IMR-90 (cell line): ENCODE measurements at regions not wholly inside any gene's neighbourhood (a gene's known extent, or its start where the extent isn't known, plus 50 kb on each side); places are given as distances from the start of the nearest gene placed in this dataset.

Experiments
- ATAC-seq: fragments of 200-7000 bp; cut with Tn5 transposase; 2 replicates; pipeline ENCODE4 v1.9.1; 2020; ENCODE audit warnings: low read depth, mild to moderate bottlenecking, moderate library complexity
- BruUV-seq: library from RNA; stranded (reverse); fragments of 400-500 nt; replicated peaks from 2 replicates; lab custom pipeline; 2021; lab: Mats Ljungman, UMichigan
- CTCF ChIA-PET: fragments of 300-600 bp; formaldehyde crosslinking; extraction: SDS; loops from one replicate; lab custom pipeline; 2021; ENCODE audit warnings: antibody characterized with exemption; lab: Yijun Ruan, JAX
- POLR2A ChIA-PET: fragments of 300-600 bp; sonication (Branson Sonifier 250); formaldehyde crosslinking; loops from one replicate; lab custom pipeline; 2022; ENCODE audit warnings: antibody characterized with exemption; ENCODE audit not compliant: unreplicated experiment; lab: Charles Lee
- DNase-seq: peaks from one replicate; pipeline ENCODE4 v3.0.0; 2013
- H2AFZ ChIP-seq: replicated peaks from 2 replicates; pipeline ENCODE3; 2013; ENCODE audit warnings: low read length, mild to moderate bottlenecking; ENCODE audit not compliant: poor library complexity
- H2AK5ac ChIP-seq: 2 replicates; pipeline ENCODE4 v1.6.1; 2013; ENCODE audit warnings: low read depth, low read length, inconsistent platforms
- H2AK9ac ChIP-seq: replicated peaks from 2 replicates; pipeline ENCODE3; 2013; ENCODE audit warnings: mild to moderate bottlenecking, low read depth, low read length, moderate library complexity; ENCODE audit not compliant: poor library complexity
- H2BK120ac ChIP-seq: 2 replicates; pipeline ENCODE4 v1.6.1; 2013; ENCODE audit warnings: low read depth, low read length, inconsistent platforms
- H2BK15ac ChIP-seq: 3 replicates; pipeline ENCODE4 v1.6.1; 2013; ENCODE audit warnings: low read depth, low read length, inconsistent platforms
- H2BK20ac ChIP-seq: 2 replicates; pipeline ENCODE4 v1.6.1; 2013; ENCODE audit warnings: low read depth, mild to moderate bottlenecking, inconsistent platforms, low read length, moderate library complexity
- H2BK5ac ChIP-seq: 2 replicates; pipeline ENCODE4 v1.6.1; 2013; ENCODE audit warnings: mild to moderate bottlenecking, low read depth, low read length, inconsistent platforms; ENCODE audit not compliant: poor library complexity, severe bottlenecking
- H3K14ac ChIP-seq: replicated peaks from 2 replicates; pipeline ENCODE4 v1.6.1; 2013; ENCODE audit warnings: low read depth, low read length, inconsistent platforms
- H3K18ac ChIP-seq: 2 replicates; pipeline ENCODE4 v1.6.1; 2013; ENCODE audit warnings: low read depth, low read length, control low read depth
- H3K23ac ChIP-seq: 2 replicates; pipeline ENCODE4 v1.6.1; 2013; ENCODE audit warnings: low read depth, low read length, inconsistent platforms
- H3K27ac ChIP-seq: 2 replicates; pipeline ENCODE4 v1.5.1; 2013; ENCODE audit warnings: mild to moderate bottlenecking, control low read depth, low read length; ENCODE audit not compliant: insufficient read depth
- H3K27me3 ChIP-seq: 2 replicates; pipeline ENCODE4 v1.6.1; 2013; ENCODE audit warnings: low read length; ENCODE audit not compliant: control insufficient read depth, insufficient read depth
- H3K36me3 ChIP-seq: 2 replicates; pipeline ENCODE4 v1.6.1; 2013; ENCODE audit warnings: low read length, mixed read lengths; ENCODE audit not compliant: control insufficient read depth, insufficient read depth
- H3K4ac ChIP-seq: 2 replicates; pipeline ENCODE4 v1.6.1; 2013; ENCODE audit warnings: low read depth, low read length, inconsistent platforms
- H3K4me1 ChIP-seq: 2 replicates; pipeline ENCODE4 v1.6.1; 2013; ENCODE audit warnings: low read length, mixed read lengths; ENCODE audit not compliant: control insufficient read depth, insufficient read depth
- H3K4me2 ChIP-seq: 2 replicates; pipeline ENCODE4 v1.6.1; 2013; ENCODE audit warnings: low read depth, mild to moderate bottlenecking, control low read depth, low read length, moderate library complexity
- H3K4me3 ChIP-seq: 2 replicates; pipeline ENCODE4 v1.5.1; 2013; ENCODE audit warnings: low read depth, mild to moderate bottlenecking, control low read depth, low read length, moderate library complexity; ENCODE audit not compliant: insufficient read depth
- H3K56ac ChIP-seq: 2 replicates; pipeline ENCODE4 v1.6.1; 2013; ENCODE audit warnings: low read length, inconsistent platforms; ENCODE audit not compliant: insufficient read depth; ENCODE audit errors: extremely low read depth
- H3K79me1 ChIP-seq, 2 experiments: 2 replicates each; pipeline ENCODE4 v1.6.1; 2013; ENCODE audit warnings: low read length in 2 of 2, inconsistent platforms in 1 of 2, low read depth in 1 of 2
- H3K9ac ChIP-seq: 2 replicates; pipeline ENCODE4 v1.6.1; 2013; ENCODE audit warnings: low read depth, low read length, control low read depth
- H3K9me1 ChIP-seq: 2 replicates; pipeline ENCODE4 v1.6.1; 2013; ENCODE audit warnings: low read length, inconsistent platforms; ENCODE audit not compliant: insufficient read depth
- H3K9me3 ChIP-seq: 2 replicates; pipeline ENCODE4 v1.6.1; 2013; ENCODE audit warnings: low read length; ENCODE audit not compliant: control insufficient read depth, insufficient read depth
- H4K20me1 ChIP-seq: 2 replicates; pipeline ENCODE4 v1.6.1; 2013; ENCODE audit warnings: low read length, inconsistent platforms; ENCODE audit not compliant: insufficient read depth
- H4K5ac ChIP-seq: 2 replicates; pipeline ENCODE4 v1.6.1; 2013; ENCODE audit warnings: mild to moderate bottlenecking, low read depth, low read length, control low read depth
- H4K8ac ChIP-seq, 2 experiments: 2 replicates each; pipeline ENCODE4 v1.6.1; 2013; ENCODE audit warnings: low read depth in 2 of 2, low read length in 2 of 2, control low read depth in 1 of 2, inconsistent platforms in 1 of 2
- H4K91ac ChIP-seq: 2 replicates; pipeline ENCODE4 v1.6.1; 2013; ENCODE audit warnings: low read depth, low read length, inconsistent platforms; ENCODE audit not compliant: insufficient read depth
- CEBPB ChIP-seq: IDR thresholded peaks from 2 replicates; pipeline ENCODE4 v1.6.1; 2012; ENCODE audit warnings: low read depth, low read length, improper control_type of control experiment
- FOS ChIP-seq: fragments of 150-350 bp; IDR thresholded peaks from 2 replicates; pipeline ENCODE4 v1.6.1; 2016; ENCODE audit warnings: low read depth, low read length
- MAFK ChIP-seq: IDR thresholded peaks from 2 replicates; pipeline ENCODE4 v1.6.1; 2012; ENCODE audit warnings: low read depth, low read length, improper control_type of control experiment
- RAD21 ChIP-seq: IDR thresholded peaks from 2 replicates; pipeline ENCODE4 v1.6.1; 2012; ENCODE audit warnings: low read length, improper control_type of control experiment
- RCOR1 ChIP-seq: IDR thresholded peaks from 2 replicates; pipeline ENCODE4 v1.6.1; 2012; ENCODE audit warnings: mild to moderate bottlenecking, low read length, improper control_type of control experiment; ENCODE audit not compliant: insufficient replicate concordance
- RFX5 ChIP-seq: IDR thresholded peaks from 2 replicates; pipeline ENCODE4 v1.8.0; 2012; ENCODE audit warnings: low read depth, mild to moderate bottlenecking, low read length, moderate library complexity
- USF2 ChIP-seq: fragments of 150-350 bp; IDR thresholded peaks from 2 replicates; pipeline ENCODE4 v1.6.1; 2017; ENCODE audit warnings: mild to moderate bottlenecking, antibody characterized with exemption, low read length, low read depth
- WGBS, 2 experiments: methylation state at CpG; one replicate each; pipeline versions ENCODE4 v1.1.5 to v1.1.7; 2013; ENCODE audit warnings: missing lambda C conversion rate in 2 of 2; ENCODE audit not compliant: insufficient read length in 1 of 2; ENCODE audit errors: extremely low coverage in 2 of 2; 5-methylcytosine and 5-hydroxymethylcytosine counted together
- dilution Hi-C: fragments of 300-500 bp; cut with HindIII; formaldehyde crosslinking; loops from one replicate; pipeline ENCODE4 v1.14.3; 2018; ENCODE audit warnings: low sequenced_read_pairs; ENCODE audit not compliant: unreplicated experiment
- in situ Hi-C: fragments of 300-500 bp; cut with MboI; formaldehyde crosslinking; loops from 3 replicates; pipeline ENCODE4 v1.14.3; 2019; ENCODE audit warnings: low sequenced_read_pairs, inconsistent platforms, mixed read lengths
- intact Hi-C: fragments of 100-400 bp; cut with micrococcal nuclease; formaldehyde crosslinking; loops from 2 replicates; pipeline ENCODE4 v1.10.0; 2022
- TF ChIP-seq, protein P1 (sequence below): fragments of 150-350 bp; IDR thresholded peaks from 2 replicates; pipeline ENCODE4 v1.6.1; 2016; ENCODE audit warnings: low read depth, mild to moderate bottlenecking, low read length, moderate library complexity, borderline replicate concordance

DNA sequence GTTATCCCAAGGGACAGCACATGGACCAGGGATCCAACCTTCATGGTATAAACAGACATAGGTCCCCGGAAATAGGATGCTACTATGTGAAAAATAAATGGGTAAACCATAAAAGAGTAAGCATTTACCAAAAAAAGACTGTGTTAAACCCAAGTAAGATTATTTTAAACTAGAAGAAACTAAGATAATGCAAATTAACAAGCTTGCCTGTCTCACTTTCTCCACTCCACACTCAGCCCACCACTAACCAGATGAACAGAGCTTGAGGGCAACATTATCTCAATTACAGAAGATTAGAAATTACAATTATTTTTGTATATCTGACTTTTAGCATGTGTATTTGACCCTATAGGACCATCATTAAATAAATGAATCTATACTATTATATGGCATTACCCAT lies 117.2 kb upstream of the CAV2 start:
- Histone ChIP-seq H3K9ac (no peak overlapping the region), H4K20me1 (no peaks in the 10 kb centered on the region), H3K4ac (no peak overlapping the region), H3K4me3 (no peak overlapping the region), H2BK20ac (no peak overlapping the region), H2BK120ac (no peak overlapping the region), H2BK5ac (no peak overlapping the region), H3K9me1 (no peaks in the 10 kb centered on the region), H4K5ac (no peak overlapping the region), H3K27ac (no peak overlapping the region), H2AK5ac (no peak overlapping the region), H3K79me1 (no peaks in the 10 kb centered on the region), H4K91ac (no peak overlapping the region), H2AK9ac (no peak overlapping the region), H3K4me1 (peaks cover 2% of the 10 kb centered on the region; the same call in 1 of the 2 replicates), H3K14ac (no peak overlapping the region), H3K9me3 (no peaks in the 10 kb centered on the region), H3K27me3 (no peaks in the 10 kb centered on the region), H3K23ac (no peak overlapping the region), H3K56ac (no peak overlapping the region), H4K8ac (no peak overlapping the region), H2AFZ (no peak overlapping the region), H2BK15ac (no peak overlapping the region), H3K4me2 (no peak overlapping the region), H3K36me3 (no peaks in the 10 kb centered on the region), H3K18ac (no peak overlapping the region)
- dilution Hi-C loops, result no loop called here
- no CpG with 5 or more reads among the region's 1 CpG for WGBS, 2 experiments
- ATAC-seq, result no peak
- ChIA-PET POLR2A (no interaction called here), CTCF (no interaction called here)
- BruUV-seq, result no TSS peak
- in situ Hi-C loops, result no loop called here
- intact Hi-C loops, result no loop called here
- DNase-seq, result no peak
- no peak for TF ChIP-seq RCOR1
- TF ChIP-seq CEBPB, result no peak
- TF ChIP-seq, protein P1, sequence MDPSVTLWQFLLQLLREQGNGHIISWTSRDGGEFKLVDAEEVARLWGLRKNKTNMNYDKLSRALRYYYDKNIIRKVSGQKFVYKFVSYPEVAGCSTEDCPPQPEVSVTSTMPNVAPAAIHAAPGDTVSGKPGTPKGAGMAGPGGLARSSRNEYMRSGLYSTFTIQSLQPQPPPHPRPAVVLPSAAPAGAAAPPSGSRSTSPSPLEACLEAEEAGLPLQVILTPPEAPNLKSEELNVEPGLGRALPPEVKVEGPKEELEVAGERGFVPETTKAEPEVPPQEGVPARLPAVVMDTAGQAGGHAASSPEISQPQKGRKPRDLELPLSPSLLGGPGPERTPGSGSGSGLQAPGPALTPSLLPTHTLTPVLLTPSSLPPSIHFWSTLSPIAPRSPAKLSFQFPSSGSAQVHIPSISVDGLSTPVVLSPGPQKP, result no peak
- no peak for TF ChIP-seq USF2
- TF ChIP-seq FOS, result no peak
- TF ChIP-seq MAFK, result no peak
- TF ChIP-seq RAD21, result no peak
- no peak for TF ChIP-seq RFX5
